22Rv1 (cell line): ENCODE measurements at regions not wholly inside any gene's neighbourhood (a gene's known extent, or its start where the extent isn't known, plus 50 kb on each side); places are given as distances from the start of the nearest gene placed in this dataset.

Experiments
- ZFX ChIP-seq: fragments of 450-650 bp; IDR thresholded peaks from 2 replicates; pipeline ENCODE4 v1.6.1; 2017; ENCODE audit warnings: antibody characterized with exemption, borderline replicate concordance
- TF ChIP-seq, protein P1 (sequence below): fragments of 450-650 bp; IDR thresholded peaks from 2 replicates; pipeline ENCODE4 v1.5.1; 2017; ENCODE audit warnings: mild to moderate bottlenecking

DNA sequence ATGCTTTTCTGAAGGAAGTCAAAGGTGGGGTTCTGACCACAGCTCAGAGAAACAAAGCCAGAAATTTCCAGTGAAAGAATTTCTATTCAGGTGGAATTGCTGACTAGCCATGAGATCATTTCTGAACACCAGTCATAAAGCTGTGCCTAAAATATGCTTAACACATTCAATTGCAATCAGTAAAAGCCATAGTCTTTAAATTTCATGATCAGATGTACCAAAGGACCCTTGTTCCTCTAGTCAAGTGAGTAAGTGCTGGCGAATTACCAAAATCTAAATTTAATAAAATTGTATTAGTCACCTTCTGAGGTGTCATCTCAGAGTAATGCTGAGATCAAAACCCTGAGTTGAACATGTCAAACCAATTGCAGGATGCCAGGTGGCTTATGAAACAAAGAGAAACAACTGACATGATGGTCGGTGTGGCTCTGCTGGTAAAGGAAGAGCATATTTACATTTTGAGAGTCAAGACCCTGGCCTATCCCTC, 334.2 kb upstream of the CCNH start:
- TF ChIP-seq, protein P1, sequence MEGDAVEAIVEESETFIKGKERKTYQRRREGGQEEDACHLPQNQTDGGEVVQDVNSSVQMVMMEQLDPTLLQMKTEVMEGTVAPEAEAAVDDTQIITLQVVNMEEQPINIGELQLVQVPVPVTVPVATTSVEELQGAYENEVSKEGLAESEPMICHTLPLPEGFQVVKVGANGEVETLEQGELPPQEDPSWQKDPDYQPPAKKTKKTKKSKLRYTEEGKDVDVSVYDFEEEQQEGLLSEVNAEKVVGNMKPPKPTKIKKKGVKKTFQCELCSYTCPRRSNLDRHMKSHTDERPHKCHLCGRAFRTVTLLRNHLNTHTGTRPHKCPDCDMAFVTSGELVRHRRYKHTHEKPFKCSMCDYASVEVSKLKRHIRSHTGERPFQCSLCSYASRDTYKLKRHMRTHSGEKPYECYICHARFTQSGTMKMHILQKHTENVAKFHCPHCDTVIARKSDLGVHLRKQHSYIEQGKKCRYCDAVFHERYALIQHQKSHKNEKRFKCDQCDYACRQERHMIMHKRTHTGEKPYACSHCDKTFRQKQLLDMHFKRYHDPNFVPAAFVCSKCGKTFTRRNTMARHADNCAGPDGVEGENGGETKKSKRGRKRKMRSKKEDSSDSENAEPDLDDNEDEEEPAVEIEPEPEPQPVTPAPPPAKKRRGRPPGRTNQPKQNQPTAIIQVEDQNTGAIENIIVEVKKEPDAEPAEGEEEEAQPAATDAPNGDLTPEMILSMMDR = no peak
- no peak for TF ChIP-seq ZFX
